SK-N-SH (cell line): ENCODE measurements at regions not wholly inside any gene's neighbourhood (a gene's known extent, or its start where the extent isn't known, plus 50 kb on each side); places are given as distances from the start of the nearest gene placed in this dataset.

Source experiments
- CTCF ChIA-PET: fragments of 300-600, 350-600 bp; formaldehyde crosslinking; extraction: SDS; loops from one replicate; lab custom pipeline; 2021; lab: Yijun Ruan, JAX
- POLR2A ChIA-PET: fragments of 350-600 bp; sonication (Branson Sonifier 250); formaldehyde crosslinking; extraction: SDS; loops from one replicate; lab custom pipeline; 2020; ENCODE audit warnings: antibody characterized with exemption, inconsistent platforms; lab: Yijun Ruan, JAX
- DNase-seq: peaks from one replicate; pipeline ENCODE4 v3.0.0; 2012
- H2AFZ ChIP-seq: fragments of 200-600 bp; sonication (generic); 2 replicates; pipeline ENCODE4 v1.8.1; 2016; ENCODE audit warnings: antibody characterized with exemption, mild to moderate bottlenecking, low read depth
- H3F3A ChIP-seq: fragments of 200-600 bp; sonication (generic); replicated peaks from 2 replicates; pipeline ENCODE3; 2016; ENCODE audit warnings: antibody characterized with exemption, mild to moderate bottlenecking; ENCODE audit not compliant: insufficient read depth
- H3K27ac ChIP-seq, 2 experiments: fragments of 200-500 bp in 1 of 2; fragments of 200-600 bp in 1 of 2; sonication (Bioruptor generic) in 1 of 2; sonication (generic), shearing (Covaris generic) in 1 of 2; 2 replicates each; pipeline versions ENCODE4 v1.5.1 to v1.6.1; 2014 to 2016; ENCODE audit warnings: low read depth in 2 of 2, inconsistent platforms in 1 of 2, low read length in 1 of 2, mild to moderate bottlenecking in 1 of 2, mixed read lengths in 1 of 2
- H3K27me3 ChIP-seq: fragments of 200-600 bp; sonication (generic), shearing (Covaris generic); 2 replicates; pipeline ENCODE4 v1.6.1; 2016; ENCODE audit warnings: mixed run types; ENCODE audit not compliant: insufficient read depth
- H3K36me3 ChIP-seq, 2 experiments: fragments of 200-500 bp in 1 of 2; fragments of 200-600 bp in 1 of 2; sonication (Bioruptor generic) in 1 of 2; sonication (generic) in 1 of 2; replicated peaks in 1 of 2; 2 replicates each; pipeline versions ENCODE3 to v1.5.1; 2014 to 2016; ENCODE audit warnings: low read length in 1 of 2, mild to moderate bottlenecking in 1 of 2; ENCODE audit not compliant: insufficient read depth in 2 of 2, control insufficient read depth in 1 of 2
- H3K4me1 ChIP-seq, 2 experiments: fragments of 200-500 bp in 1 of 2; fragments of 200-600 bp in 1 of 2; sonication (Bioruptor generic) in 1 of 2; sonication (generic), shearing (Covaris generic) in 1 of 2; 2 replicates each; pipeline versions ENCODE4 v1.5.1 to v1.6.1; 2014 to 2016; ENCODE audit warnings: low read depth in 1 of 2, low read length in 1 of 2, mixed run types in 1 of 2; ENCODE audit not compliant: insufficient read depth in 2 of 2, control insufficient read depth in 1 of 2
- H3K4me2 ChIP-seq: fragments of 200-600 bp; sonication (generic), shearing (Covaris generic); 2 replicates; pipeline ENCODE4 v1.6.1; 2017; ENCODE audit warnings: mixed run types
- H3K4me3 ChIP-seq, 2 experiments: fragments of 200-500 bp in 1 of 2; fragments of 200-600 bp in 1 of 2; sonication (Bioruptor generic) in 1 of 2; sonication (generic), shearing (Covaris generic) in 1 of 2; 2 replicates each; pipeline versions ENCODE4 v1.5.1 to v1.8.1; 2014 to 2016; ENCODE audit warnings: low read depth in 2 of 2, inconsistent platforms in 1 of 2, low read length in 1 of 2, mild to moderate bottlenecking in 1 of 2, mixed read lengths in 1 of 2, moderate library complexity in 1 of 2
- H3K79me2 ChIP-seq: fragments of 200-600 bp; sonication (generic); 2 replicates; pipeline ENCODE4 v1.8.1; 2017; ENCODE audit warnings: mild to moderate bottlenecking; ENCODE audit not compliant: insufficient read depth
- H3K9ac ChIP-seq: fragments of 200-600 bp; sonication (generic); 2 replicates; pipeline ENCODE4 v1.6.1; 2017; ENCODE audit warnings: mixed run types
- H3K9me2 ChIP-seq: fragments of 200-600 bp; sonication (generic); 2 replicates; pipeline ENCODE4 v1.6.1; 2017; ENCODE audit warnings: mixed run types
- H3K9me3 ChIP-seq: fragments of 200-600 bp; sonication (generic); 2 replicates; pipeline ENCODE4 v1.6.1; 2017; ENCODE audit warnings: mixed run types, mild to moderate bottlenecking, moderate library complexity
- H4K20me1 ChIP-seq: fragments of 200-600 bp; sonication (generic); 2 replicates; pipeline ENCODE4 v1.6.1; 2017; ENCODE audit warnings: mild to moderate bottlenecking, mixed run types; ENCODE audit not compliant: insufficient read depth
- CHD2 ChIP-seq: fragments of 150-350 bp; IDR thresholded peaks from 2 replicates; pipeline ENCODE4 v1.6.1; 2018; ENCODE audit warnings: low read length; ENCODE audit not compliant: partially characterized antibody
- IRF3 ChIP-seq: fragments of 150-350 bp; IDR thresholded peaks from 2 replicates; pipeline ENCODE4 v1.6.1; 2016; ENCODE audit warnings: mild to moderate bottlenecking, low read depth, low read length
- MEF2A ChIP-seq: IDR thresholded peaks from 2 replicates; pipeline ENCODE4 v1.4.0; 2012; ENCODE audit warnings: low read depth, borderline replicate concordance
- NRF1 ChIP-seq: IDR thresholded peaks from 2 replicates; pipeline ENCODE4 v1.6.1; 2012; ENCODE audit warnings: low read depth, mild to moderate bottlenecking, low read length
- PBX3 ChIP-seq: IDR thresholded peaks from 2 replicates; pipeline ENCODE4; 2012
- RCOR1 ChIP-seq: fragments of 150-350 bp; IDR thresholded peaks from 2 replicates; pipeline ENCODE4 v1.6.1; 2017; ENCODE audit warnings: antibody characterized with exemption, low read length
- RFX5 ChIP-seq: IDR thresholded peaks from 2 replicates; pipeline ENCODE4 v1.6.1; 2012; ENCODE audit warnings: mild to moderate bottlenecking, improper control_type of control experiment, low read length
- SMC3 ChIP-seq: IDR thresholded peaks from 2 replicates; pipeline ENCODE4 v1.6.1; 2012; ENCODE audit warnings: low read depth, low read length, improper control_type of control experiment
- TAF1 ChIP-seq: IDR thresholded peaks from 2 replicates; pipeline ENCODE4 v1.6.1; 2012; ENCODE audit warnings: low read depth, mild to moderate bottlenecking, low read length, moderate library complexity, borderline replicate concordance
- WGBS: methylation state at CpG from one replicate; pipeline ENCODE4 v1.1.6; 2017; ENCODE audit warnings: low lambda C conversion rate; 5-methylcytosine and 5-hydroxymethylcytosine counted together
- TF ChIP-seq, protein P1 (sequence below): fragments of 200-600 bp; sonication (generic); IDR thresholded peaks from 2 replicates; pipeline ENCODE4 v1.6.1; 2017; ENCODE audit warnings: antibody characterized with exemption, mild to moderate bottlenecking, moderate library complexity
- TF ChIP-seq, protein P2 (sequence below): fragments of 150-350 bp; IDR thresholded peaks from 2 replicates; pipeline ENCODE4 v1.6.1; 2017; ENCODE audit warnings: antibody characterized with exemption, low read length, low read depth, borderline replicate concordance
- TF ChIP-seq, protein P3 (sequence below): IDR thresholded peaks from 2 replicates; pipeline ENCODE4 v1.4.0; 2012; ENCODE audit warnings: low read depth, borderline replicate concordance
- TF ChIP-seq, protein P4 (sequence below): IDR thresholded peaks from 2 replicates; pipeline ENCODE4 v1.6.1; 2012; ENCODE audit warnings: mild to moderate bottlenecking, low read depth, low read length, moderate library complexity

DNA sequence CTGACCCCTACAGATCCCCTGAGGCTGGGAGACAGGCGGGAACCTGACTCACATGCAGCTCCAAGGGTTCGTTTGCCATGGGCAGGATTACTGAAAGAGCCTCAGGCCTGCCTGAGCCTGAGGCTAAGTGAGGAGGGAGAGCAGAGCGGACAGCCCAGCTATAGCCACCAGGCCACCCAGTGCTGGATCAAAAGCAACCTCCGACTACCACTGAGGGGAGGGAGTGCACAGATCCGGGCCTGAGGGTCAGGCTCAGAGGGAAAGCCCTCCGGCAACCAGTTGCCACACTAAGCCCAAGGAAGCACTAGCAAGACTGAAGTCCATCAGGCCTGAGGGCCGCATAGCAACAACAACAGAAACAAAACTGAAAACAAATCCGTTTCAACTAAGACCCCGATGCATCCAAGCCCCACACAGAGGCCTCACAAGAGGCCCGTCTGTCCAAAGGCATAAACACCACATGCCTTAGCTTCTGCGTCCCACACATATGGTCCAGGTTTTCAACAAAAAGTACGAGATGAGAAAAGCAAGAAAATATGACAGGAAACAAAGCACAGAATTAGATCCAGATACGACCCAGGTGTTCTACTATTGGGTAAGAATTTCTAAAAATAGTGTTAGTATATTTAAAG is 92.5 kb upstream of the VIPR2 start:
- TF ChIP-seq, protein P1, sequence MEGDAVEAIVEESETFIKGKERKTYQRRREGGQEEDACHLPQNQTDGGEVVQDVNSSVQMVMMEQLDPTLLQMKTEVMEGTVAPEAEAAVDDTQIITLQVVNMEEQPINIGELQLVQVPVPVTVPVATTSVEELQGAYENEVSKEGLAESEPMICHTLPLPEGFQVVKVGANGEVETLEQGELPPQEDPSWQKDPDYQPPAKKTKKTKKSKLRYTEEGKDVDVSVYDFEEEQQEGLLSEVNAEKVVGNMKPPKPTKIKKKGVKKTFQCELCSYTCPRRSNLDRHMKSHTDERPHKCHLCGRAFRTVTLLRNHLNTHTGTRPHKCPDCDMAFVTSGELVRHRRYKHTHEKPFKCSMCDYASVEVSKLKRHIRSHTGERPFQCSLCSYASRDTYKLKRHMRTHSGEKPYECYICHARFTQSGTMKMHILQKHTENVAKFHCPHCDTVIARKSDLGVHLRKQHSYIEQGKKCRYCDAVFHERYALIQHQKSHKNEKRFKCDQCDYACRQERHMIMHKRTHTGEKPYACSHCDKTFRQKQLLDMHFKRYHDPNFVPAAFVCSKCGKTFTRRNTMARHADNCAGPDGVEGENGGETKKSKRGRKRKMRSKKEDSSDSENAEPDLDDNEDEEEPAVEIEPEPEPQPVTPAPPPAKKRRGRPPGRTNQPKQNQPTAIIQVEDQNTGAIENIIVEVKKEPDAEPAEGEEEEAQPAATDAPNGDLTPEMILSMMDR, result no peak
- TF ChIP-seq RFX5, result no peak
- no peak for TF ChIP-seq RCOR1
- no peak for TF ChIP-seq PBX3
- TF ChIP-seq, protein P2, sequence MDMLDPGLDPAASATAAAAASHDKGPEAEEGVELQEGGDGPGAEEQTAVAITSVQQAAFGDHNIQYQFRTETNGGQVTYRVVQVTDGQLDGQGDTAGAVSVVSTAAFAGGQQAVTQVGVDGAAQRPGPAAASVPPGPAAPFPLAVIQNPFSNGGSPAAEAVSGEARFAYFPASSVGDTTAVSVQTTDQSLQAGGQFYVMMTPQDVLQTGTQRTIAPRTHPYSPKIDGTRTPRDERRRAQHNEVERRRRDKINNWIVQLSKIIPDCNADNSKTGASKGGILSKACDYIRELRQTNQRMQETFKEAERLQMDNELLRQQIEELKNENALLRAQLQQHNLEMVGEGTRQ, result no peak
- Histone ChIP-seq H3K9me3 (peaks cover 10% of the 10 kb centered on the region; the same call in 1 of the 2 replicates), H2AFZ (no peak overlapping the region), H3K9ac (no peak overlapping the region), H4K20me1 (no peaks in the 10 kb centered on the region), H3K36me3 (no peaks in the 10 kb centered on the region), H3K4me2 (no peak overlapping the region), H3K27me3 (no peaks in the 10 kb centered on the region), H3K79me2 (no peaks in the 10 kb centered on the region), H3F3A (no peaks in the 10 kb centered on the region), H3K27ac (no peak overlapping the region), H3K9me2 (no peaks in the 10 kb centered on the region), H3K4me3 (no peak overlapping the region), H3K4me1 (no peaks in the 10 kb centered on the region; a peak in 1 of 4 replicates)
- ChIA-PET CTCF (no interaction called here), POLR2A (no interaction called here)
- WGBS, result 32% methylated on average over 9 of the region's 13 CpGs
- DNase-seq, result no peak

DNA sequence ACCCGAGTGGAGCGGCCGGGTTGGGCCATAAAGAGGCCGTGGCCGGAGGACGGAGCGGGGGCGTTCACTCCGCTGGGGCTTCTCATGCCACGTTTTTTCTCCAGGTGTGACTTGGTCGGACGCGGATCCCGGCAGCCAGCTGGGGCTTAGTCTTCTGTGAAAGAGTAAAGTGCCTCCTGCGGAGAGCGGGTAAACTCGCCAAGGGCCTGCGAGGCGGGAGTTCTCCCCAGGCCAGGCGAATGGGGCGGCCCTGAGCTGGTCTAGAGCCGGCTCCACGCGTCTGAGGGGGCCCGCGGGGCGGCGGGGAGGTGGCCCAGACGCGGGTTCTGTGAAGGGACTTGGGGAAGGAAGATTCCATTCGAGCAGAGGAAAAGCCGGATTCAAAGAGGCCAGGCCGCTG is 86.3 kb upstream of the VIPR2 start:
- Histone ChIP-seq H3K4me3 (no peak overlapping the region), H3F3A (no peaks in the 10 kb centered on the region), H3K27me3 (no peaks in the 10 kb centered on the region), H3K36me3 (no peaks in the 10 kb centered on the region), H3K9me2 (no peaks in the 10 kb centered on the region), H4K20me1 (no peaks in the 10 kb centered on the region), H2AFZ (no peak overlapping the region), H3K9ac (no peak overlapping the region), H3K4me2 (no peak overlapping the region), H3K4me1 (peaks cover 0 to 17% of the 10 kb centered on the region in 2 experiments; a peak in 2 of 4 replicates), H3K79me2 (no peaks in the 10 kb centered on the region), H3K27ac (no peak overlapping the region), H3K9me3 (peaks cover 6% of the 10 kb centered on the region; the same call in 1 of the 2 replicates)
- no peak for DNase-seq
- ChIA-PET CTCF (no interaction called here), POLR2A (no interaction called here)
- 68% methylated on average over 33 of the region's 33 CpGs for WGBS
- TF ChIP-seq MEF2A (no peak), SMC3 (no peak), CHD2 (no peak), TAF1 (no peak), NRF1 (no peak), IRF3 (no peak)
- TF ChIP-seq, protein P1, result no peak
- TF ChIP-seq, protein P3, sequence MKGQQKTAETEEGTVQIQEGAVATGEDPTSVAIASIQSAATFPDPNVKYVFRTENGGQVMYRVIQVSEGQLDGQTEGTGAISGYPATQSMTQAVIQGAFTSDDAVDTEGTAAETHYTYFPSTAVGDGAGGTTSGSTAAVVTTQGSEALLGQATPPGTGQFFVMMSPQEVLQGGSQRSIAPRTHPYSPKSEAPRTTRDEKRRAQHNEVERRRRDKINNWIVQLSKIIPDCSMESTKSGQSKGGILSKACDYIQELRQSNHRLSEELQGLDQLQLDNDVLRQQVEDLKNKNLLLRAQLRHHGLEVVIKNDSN, result no peak
- TF ChIP-seq, protein P4, sequence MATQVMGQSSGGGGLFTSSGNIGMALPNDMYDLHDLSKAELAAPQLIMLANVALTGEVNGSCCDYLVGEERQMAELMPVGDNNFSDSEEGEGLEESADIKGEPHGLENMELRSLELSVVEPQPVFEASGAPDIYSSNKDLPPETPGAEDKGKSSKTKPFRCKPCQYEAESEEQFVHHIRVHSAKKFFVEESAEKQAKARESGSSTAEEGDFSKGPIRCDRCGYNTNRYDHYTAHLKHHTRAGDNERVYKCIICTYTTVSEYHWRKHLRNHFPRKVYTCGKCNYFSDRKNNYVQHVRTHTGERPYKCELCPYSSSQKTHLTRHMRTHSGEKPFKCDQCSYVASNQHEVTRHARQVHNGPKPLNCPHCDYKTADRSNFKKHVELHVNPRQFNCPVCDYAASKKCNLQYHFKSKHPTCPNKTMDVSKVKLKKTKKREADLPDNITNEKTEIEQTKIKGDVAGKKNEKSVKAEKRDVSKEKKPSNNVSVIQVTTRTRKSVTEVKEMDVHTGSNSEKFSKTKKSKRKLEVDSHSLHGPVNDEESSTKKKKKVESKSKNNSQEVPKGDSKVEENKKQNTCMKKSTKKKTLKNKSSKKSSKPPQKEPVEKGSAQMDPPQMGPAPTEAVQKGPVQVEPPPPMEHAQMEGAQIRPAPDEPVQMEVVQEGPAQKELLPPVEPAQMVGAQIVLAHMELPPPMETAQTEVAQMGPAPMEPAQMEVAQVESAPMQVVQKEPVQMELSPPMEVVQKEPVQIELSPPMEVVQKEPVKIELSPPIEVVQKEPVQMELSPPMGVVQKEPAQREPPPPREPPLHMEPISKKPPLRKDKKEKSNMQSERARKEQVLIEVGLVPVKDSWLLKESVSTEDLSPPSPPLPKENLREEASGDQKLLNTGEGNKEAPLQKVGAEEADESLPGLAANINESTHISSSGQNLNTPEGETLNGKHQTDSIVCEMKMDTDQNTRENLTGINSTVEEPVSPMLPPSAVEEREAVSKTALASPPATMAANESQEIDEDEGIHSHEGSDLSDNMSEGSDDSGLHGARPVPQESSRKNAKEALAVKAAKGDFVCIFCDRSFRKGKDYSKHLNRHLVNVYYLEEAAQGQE, result no peak
